IMR-90 (cell line): ENCODE measurements at regions not wholly inside any gene's neighbourhood (a gene's known extent, or its start where the extent isn't known, plus 50 kb on each side); places are given as distances from the start of the nearest gene placed in this dataset.

Experiments
- BHLHE40 ChIP-seq: fragments of 150-350 bp; IDR thresholded peaks from 2 replicates; pipeline ENCODE4 v1.6.1; 2016; ENCODE audit warnings: mild to moderate bottlenecking, low read depth, low read length
- CEBPB ChIP-seq: IDR thresholded peaks from 2 replicates; pipeline ENCODE4 v1.6.1; 2012; ENCODE audit warnings: low read depth, low read length, improper control_type of control experiment
- FOS ChIP-seq: fragments of 150-350 bp; IDR thresholded peaks from 2 replicates; pipeline ENCODE4 v1.6.1; 2016; ENCODE audit warnings: low read depth, low read length
- MAFK ChIP-seq: IDR thresholded peaks from 2 replicates; pipeline ENCODE4 v1.6.1; 2012; ENCODE audit warnings: low read depth, low read length, improper control_type of control experiment
- MXI1 ChIP-seq: IDR thresholded peaks from 2 replicates; pipeline ENCODE4 v1.6.1; 2012; ENCODE audit warnings: low read depth, mild to moderate bottlenecking, low read length, moderate library complexity, borderline replicate concordance
- POLR2A ChIP-seq: IDR thresholded peaks from 2 replicates; pipeline ENCODE4 v1.6.1; 2012; ENCODE audit warnings: mild to moderate bottlenecking, low read depth, low read length
- RAD21 ChIP-seq: IDR thresholded peaks from 2 replicates; pipeline ENCODE4 v1.6.1; 2012; ENCODE audit warnings: low read length, improper control_type of control experiment
- RFX5 ChIP-seq: IDR thresholded peaks from 2 replicates; pipeline ENCODE4 v1.8.0; 2012; ENCODE audit warnings: low read depth, mild to moderate bottlenecking, low read length, moderate library complexity
- SMC3 ChIP-seq: fragments of 150-350 bp; IDR thresholded peaks from 2 replicates; pipeline ENCODE4 v1.6.1; 2016; ENCODE audit warnings: low read depth, mild to moderate bottlenecking, antibody characterized with exemption, low read length, moderate library complexity
- TF ChIP-seq, protein P1 (sequence below): fragments of 150-350 bp; IDR thresholded peaks from 2 replicates; pipeline ENCODE4 v1.6.1; 2017; ENCODE audit warnings: mild to moderate bottlenecking, antibody characterized with exemption, low read length, low read depth
- TF ChIP-seq, protein P2 (sequence below): conservative IDR thresholded peaks from 2 replicates; pipeline ENCODE4 v1.5.1; 2012; ENCODE audit warnings: mild to moderate bottlenecking, low read depth, low read length, improper control_type of control experiment
- TF ChIP-seq, protein P3 (sequence below): fragments of 150-350 bp; IDR thresholded peaks from 2 replicates; pipeline ENCODE4 v1.6.1; 2016; ENCODE audit warnings: low read depth, mild to moderate bottlenecking, low read length, moderate library complexity, borderline replicate concordance

DNA sequence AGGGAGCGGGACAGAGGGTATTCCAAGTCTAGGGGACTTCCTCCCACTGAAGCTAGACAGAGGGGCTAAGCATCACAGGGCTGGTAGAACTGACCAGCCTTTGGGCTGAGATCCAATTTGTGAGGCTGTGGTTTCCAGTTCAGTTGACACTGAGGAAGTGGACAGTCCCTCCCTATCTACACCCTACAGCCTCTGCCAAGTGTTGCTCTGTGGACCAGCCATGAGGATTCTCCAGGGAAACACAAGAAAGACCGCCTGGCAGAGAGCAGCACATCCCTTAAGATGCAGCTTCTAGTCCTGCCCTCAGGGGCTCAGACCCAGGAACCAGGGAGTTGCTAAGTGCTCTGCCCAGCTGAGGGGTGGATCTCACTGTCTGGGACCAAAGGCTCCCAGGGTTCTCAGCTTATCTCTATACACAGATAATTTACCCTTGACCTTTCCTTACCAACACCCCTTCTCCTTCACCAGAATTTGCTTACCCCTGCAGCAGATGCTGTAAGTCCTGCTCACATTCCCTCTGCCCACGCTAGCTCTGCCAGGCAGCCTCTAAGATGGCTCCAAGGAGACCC lies 252.0 kb downstream of the SKIDA1 start:
- TF ChIP-seq, protein P1, sequence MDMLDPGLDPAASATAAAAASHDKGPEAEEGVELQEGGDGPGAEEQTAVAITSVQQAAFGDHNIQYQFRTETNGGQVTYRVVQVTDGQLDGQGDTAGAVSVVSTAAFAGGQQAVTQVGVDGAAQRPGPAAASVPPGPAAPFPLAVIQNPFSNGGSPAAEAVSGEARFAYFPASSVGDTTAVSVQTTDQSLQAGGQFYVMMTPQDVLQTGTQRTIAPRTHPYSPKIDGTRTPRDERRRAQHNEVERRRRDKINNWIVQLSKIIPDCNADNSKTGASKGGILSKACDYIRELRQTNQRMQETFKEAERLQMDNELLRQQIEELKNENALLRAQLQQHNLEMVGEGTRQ = no peak
- TF ChIP-seq POLR2A (no peak), CEBPB (no peak), SMC3 (no peak), FOS (no peak), BHLHE40 (no peak), RAD21 (no peak), RFX5 (no peak), MAFK (no peak), MXI1 (no peak)
- TF ChIP-seq, protein P2, sequence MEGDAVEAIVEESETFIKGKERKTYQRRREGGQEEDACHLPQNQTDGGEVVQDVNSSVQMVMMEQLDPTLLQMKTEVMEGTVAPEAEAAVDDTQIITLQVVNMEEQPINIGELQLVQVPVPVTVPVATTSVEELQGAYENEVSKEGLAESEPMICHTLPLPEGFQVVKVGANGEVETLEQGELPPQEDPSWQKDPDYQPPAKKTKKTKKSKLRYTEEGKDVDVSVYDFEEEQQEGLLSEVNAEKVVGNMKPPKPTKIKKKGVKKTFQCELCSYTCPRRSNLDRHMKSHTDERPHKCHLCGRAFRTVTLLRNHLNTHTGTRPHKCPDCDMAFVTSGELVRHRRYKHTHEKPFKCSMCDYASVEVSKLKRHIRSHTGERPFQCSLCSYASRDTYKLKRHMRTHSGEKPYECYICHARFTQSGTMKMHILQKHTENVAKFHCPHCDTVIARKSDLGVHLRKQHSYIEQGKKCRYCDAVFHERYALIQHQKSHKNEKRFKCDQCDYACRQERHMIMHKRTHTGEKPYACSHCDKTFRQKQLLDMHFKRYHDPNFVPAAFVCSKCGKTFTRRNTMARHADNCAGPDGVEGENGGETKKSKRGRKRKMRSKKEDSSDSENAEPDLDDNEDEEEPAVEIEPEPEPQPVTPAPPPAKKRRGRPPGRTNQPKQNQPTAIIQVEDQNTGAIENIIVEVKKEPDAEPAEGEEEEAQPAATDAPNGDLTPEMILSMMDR = no peak
- TF ChIP-seq, protein P3, sequence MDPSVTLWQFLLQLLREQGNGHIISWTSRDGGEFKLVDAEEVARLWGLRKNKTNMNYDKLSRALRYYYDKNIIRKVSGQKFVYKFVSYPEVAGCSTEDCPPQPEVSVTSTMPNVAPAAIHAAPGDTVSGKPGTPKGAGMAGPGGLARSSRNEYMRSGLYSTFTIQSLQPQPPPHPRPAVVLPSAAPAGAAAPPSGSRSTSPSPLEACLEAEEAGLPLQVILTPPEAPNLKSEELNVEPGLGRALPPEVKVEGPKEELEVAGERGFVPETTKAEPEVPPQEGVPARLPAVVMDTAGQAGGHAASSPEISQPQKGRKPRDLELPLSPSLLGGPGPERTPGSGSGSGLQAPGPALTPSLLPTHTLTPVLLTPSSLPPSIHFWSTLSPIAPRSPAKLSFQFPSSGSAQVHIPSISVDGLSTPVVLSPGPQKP = no peak
